ENCODE measurements at regions not wholly inside any gene's neighbourhood (a gene's known extent, or its start where the extent isn't known, plus 50 kb on each side); places are given as distances from the start of the nearest gene placed in this dataset.

- CTCF ChIA-PET = no interaction called here
- ATAC-seq = no peak
Measured at GRCh38 chr3:184655597-184655996, 56.3 kb downstream of the MAGEF1 start.

More at GRCh38 chr3:184655597-184655996, 56.3 kb downstream of the MAGEF1 start:
- no peak overlapping the region for H3K27ac ChIP-seq (ENCODE audit: low read depth, low read length)
- H3K9me3 ChIP-seq (ENCODE audit: control insufficient read depth in 1 of 2, insufficient read depth in 1 of 2, low read depth in 1 of 2, low read length in 2 of 2) = no peaks in the 10 kb centered on the region
- H3K9ac ChIP-seq (ENCODE audit: low read length) = no peak overlapping the region
- peaks cover 2 to 40% of the 10 kb centered on the region in 2 experiments; a peak in 3 of 4 replicates for H3K4me1 ChIP-seq (ENCODE audit: control insufficient read depth in 1 of 2, insufficient read depth in 2 of 2, low read length in 2 of 2)
- no peak for TF ChIP-seq CEBPB (IDR thresholded peaks at IDR 0.05; ENCODE audit: low read depth)
- TF ChIP-seq JUND (IDR thresholded peaks at IDR 0.05) = no peak
- TF ChIP-seq RAD21 (IDR thresholded peaks at IDR 0.05; ENCODE audit: low read depth) = no peak
- TF ChIP-seq CTCF (IDR thresholded peaks at IDR 0.05 in 2 of 3, conservative IDR thresholded peaks at IDR 0.05 in 1 of 3; ENCODE audit: borderline replicate concordance in 1 of 3, insufficient read depth in 1 of 3, low read depth in 2 of 3, low read length in 2 of 3) = no peak
- no peak for TF ChIP-seq ATF3 (IDR thresholded peaks at IDR 0.05)
- TF ChIP-seq SP1 (IDR thresholded peaks at IDR 0.05; ENCODE audit: low read depth) = no peak
- no peak for TF ChIP-seq EZH2phosphoT487 (IDR thresholded peaks at IDR 0.05; ENCODE audit: borderline replicate concordance)
- H2AFZ ChIP-seq (ENCODE audit: low read depth, low read length, poor library complexity, severe bottlenecking) = no peak overlapping the region
- intact Hi-C loops (cut with micrococcal nuclease) = no loop called here
- H3K36me3 ChIP-seq (ENCODE audit: control insufficient read depth in 1 of 2, insufficient read depth in 2 of 2, low read length in 2 of 2) = no peaks in the 10 kb centered on the region
- DNase-seq (ENCODE audit: low read depth, low spot score) = no peak
- no peaks in the 10 kb centered on the region for H3K27me3 ChIP-seq (ENCODE audit: insufficient read depth, low read length)
- ChIA-PET RAD21 (ENCODE audit: low non-redundant PET in 1 of 2, low total read pairs in 2 of 2, uncharacterized antibody in 2 of 2, unreplicated experiment in 2 of 2) (no interaction called here), POLR2A (no interaction called here)
- H3K4me3 ChIP-seq (replicated peaks in 1 of 2; ENCODE audit: low read depth in 1 of 2, low read length in 2 of 2) = no peak overlapping the region
- no peaks in the 10 kb centered on the region for H3K9me2 ChIP-seq (ENCODE audit: insufficient read depth)
- H3K79me2 ChIP-seq (ENCODE audit: insufficient read depth, low read length) = no peaks in the 10 kb centered on the region
- no peaks in the 10 kb centered on the region for H4K20me1 ChIP-seq (ENCODE audit: insufficient read depth)
- BruUV-seq (replicated peaks) = no TSS peak
- H3K4me2 ChIP-seq (ENCODE audit: low read length) = no peak overlapping the region

Data from HCT116 (cell line).